ENCODE measurements at regions not wholly inside any gene's neighbourhood (a gene's known extent, or its start where the extent isn't known, plus 50 kb on each side); places are given as distances from the start of the nearest gene placed in this dataset.
A peak's percentile ranks its signal among the peaks of the same experiment; 100 is the strongest.

- no peak for DNase-seq
Measured at GRCh38 chrX:57848857-57849256, 61.4 kb downstream of the ZXDA start.

- DNase-seq: peak in 1 of 2 experiments; percentile 25
Measured at GRCh38 chrX:57822818-57823217, 87.4 kb downstream of the ZXDA start.

- no peak for DNase-seq
Measured at GRCh38 chrX:57822398-57822797, 87.9 kb downstream of the ZXDA start.

- peak; percentile 25 to 66 for DNase-seq
Measured at GRCh38 chrX:57821703-57822387, 88.4 kb downstream of the ZXDA start.

- DNase-seq: peak in 1 of 2 experiments; percentile 2
Measured at GRCh38 chrX:57817302-57817701, 93.0 kb downstream of the ZXDA start.

GRCh38 chrX:57772637-57773036 is 92.6 kb upstream of the NLRP2B start:
- DNase-seq: peak in 1 of 2 experiments; percentile 12

- DNase-seq: no peak
Measured at GRCh38 chrX:57771689-57772088, 91.6 kb upstream of the NLRP2B start.

GRCh38 chrX:57752866-57753265 is 72.8 kb upstream of the NLRP2B start:
- DNase-seq: peak in 1 of 2 experiments; percentile 0

- no peak for DNase-seq
Measured at GRCh38 chrX:57741107-57741506, 61.0 kb upstream of the NLRP2B start.

GRCh38 chrX:57737881-57738280 is 57.8 kb upstream of the NLRP2B start:
- DNase-seq: no peak
